SK-N-SH (cell line): ENCODE measurements at regions not wholly inside any gene's neighbourhood (a gene's known extent, or its start where the extent isn't known, plus 50 kb on each side); places are given as distances from the start of the nearest gene placed in this dataset.

ENCODE experiments used
- CTCF ChIA-PET: fragments of 300-600, 350-600 bp; formaldehyde crosslinking; extraction: SDS; loops from one replicate; lab custom pipeline; 2021; lab: Yijun Ruan, JAX
- POLR2A ChIA-PET: fragments of 350-600 bp; sonication (Branson Sonifier 250); formaldehyde crosslinking; extraction: SDS; loops from one replicate; lab custom pipeline; 2020; ENCODE audit warnings: antibody characterized with exemption, inconsistent platforms; lab: Yijun Ruan, JAX
- DNase-seq: peaks from one replicate; pipeline ENCODE4 v3.0.0; 2012
- H2AFZ ChIP-seq: fragments of 200-600 bp; sonication (generic); 2 replicates; pipeline ENCODE4 v1.8.1; 2016; ENCODE audit warnings: antibody characterized with exemption, mild to moderate bottlenecking, low read depth
- H3F3A ChIP-seq: fragments of 200-600 bp; sonication (generic); replicated peaks from 2 replicates; pipeline ENCODE3; 2016; ENCODE audit warnings: antibody characterized with exemption, mild to moderate bottlenecking; ENCODE audit not compliant: insufficient read depth
- H3K27ac ChIP-seq, 2 experiments: fragments of 200-500 bp in 1 of 2; fragments of 200-600 bp in 1 of 2; sonication (Bioruptor generic) in 1 of 2; sonication (generic), shearing (Covaris generic) in 1 of 2; 2 replicates each; pipeline versions ENCODE4 v1.5.1 to v1.6.1; 2014 to 2016; ENCODE audit warnings: low read depth in 2 of 2, inconsistent platforms in 1 of 2, low read length in 1 of 2, mild to moderate bottlenecking in 1 of 2, mixed read lengths in 1 of 2
- H3K27me3 ChIP-seq: fragments of 200-600 bp; sonication (generic), shearing (Covaris generic); 2 replicates; pipeline ENCODE4 v1.6.1; 2016; ENCODE audit warnings: mixed run types; ENCODE audit not compliant: insufficient read depth
- H3K36me3 ChIP-seq, 2 experiments: fragments of 200-500 bp in 1 of 2; fragments of 200-600 bp in 1 of 2; sonication (Bioruptor generic) in 1 of 2; sonication (generic) in 1 of 2; replicated peaks in 1 of 2; 2 replicates each; pipeline versions ENCODE3 to v1.5.1; 2014 to 2016; ENCODE audit warnings: low read length in 1 of 2, mild to moderate bottlenecking in 1 of 2; ENCODE audit not compliant: insufficient read depth in 2 of 2, control insufficient read depth in 1 of 2
- H3K4me1 ChIP-seq, 2 experiments: fragments of 200-500 bp in 1 of 2; fragments of 200-600 bp in 1 of 2; sonication (Bioruptor generic) in 1 of 2; sonication (generic), shearing (Covaris generic) in 1 of 2; 2 replicates each; pipeline versions ENCODE4 v1.5.1 to v1.6.1; 2014 to 2016; ENCODE audit warnings: low read depth in 1 of 2, low read length in 1 of 2, mixed run types in 1 of 2; ENCODE audit not compliant: insufficient read depth in 2 of 2, control insufficient read depth in 1 of 2
- H3K4me2 ChIP-seq: fragments of 200-600 bp; sonication (generic), shearing (Covaris generic); 2 replicates; pipeline ENCODE4 v1.6.1; 2017; ENCODE audit warnings: mixed run types
- H3K4me3 ChIP-seq, 2 experiments: fragments of 200-500 bp in 1 of 2; fragments of 200-600 bp in 1 of 2; sonication (Bioruptor generic) in 1 of 2; sonication (generic), shearing (Covaris generic) in 1 of 2; 2 replicates each; pipeline versions ENCODE4 v1.5.1 to v1.8.1; 2014 to 2016; ENCODE audit warnings: low read depth in 2 of 2, inconsistent platforms in 1 of 2, low read length in 1 of 2, mild to moderate bottlenecking in 1 of 2, mixed read lengths in 1 of 2, moderate library complexity in 1 of 2
- H3K79me2 ChIP-seq: fragments of 200-600 bp; sonication (generic); 2 replicates; pipeline ENCODE4 v1.8.1; 2017; ENCODE audit warnings: mild to moderate bottlenecking; ENCODE audit not compliant: insufficient read depth
- H3K9ac ChIP-seq: fragments of 200-600 bp; sonication (generic); 2 replicates; pipeline ENCODE4 v1.6.1; 2017; ENCODE audit warnings: mixed run types
- H3K9me2 ChIP-seq: fragments of 200-600 bp; sonication (generic); 2 replicates; pipeline ENCODE4 v1.6.1; 2017; ENCODE audit warnings: mixed run types
- H3K9me3 ChIP-seq: fragments of 200-600 bp; sonication (generic); 2 replicates; pipeline ENCODE4 v1.6.1; 2017; ENCODE audit warnings: mixed run types, mild to moderate bottlenecking, moderate library complexity
- H4K20me1 ChIP-seq: fragments of 200-600 bp; sonication (generic); 2 replicates; pipeline ENCODE4 v1.6.1; 2017; ENCODE audit warnings: mild to moderate bottlenecking, mixed run types; ENCODE audit not compliant: insufficient read depth
- CHD2 ChIP-seq: fragments of 150-350 bp; IDR thresholded peaks from 2 replicates; pipeline ENCODE4 v1.6.1; 2018; ENCODE audit warnings: low read length; ENCODE audit not compliant: partially characterized antibody
- EP300 ChIP-seq, 2 experiments: IDR thresholded peaks; 2 replicates each; pipeline versions ENCODE4 v1.4.0 to v1.6.1; 2012; ENCODE audit warnings: borderline replicate concordance in 1 of 2, low read depth in 1 of 2, low read length in 1 of 2
- FOXJ3 ChIP-seq: sonication (generic); formaldehyde crosslinking; IDR thresholded peaks from 2 replicates; pipeline ENCODE4 v1.5.1; 2020; ENCODE audit warnings: mild to moderate bottlenecking, missing genetic modification reagents
- FOXM1 ChIP-seq: IDR thresholded peaks from 2 replicates; pipeline ENCODE4 v1.4.0; 2012; ENCODE audit warnings: low read depth, mild to moderate bottlenecking
- GATA2 ChIP-seq: sonication (generic); formaldehyde crosslinking; IDR thresholded peaks from 2 replicates; pipeline ENCODE4 v1.5.0; 2020; ENCODE audit warnings: mild to moderate bottlenecking, missing genetic modification reagents
- JUND ChIP-seq: IDR thresholded peaks from 2 replicates; pipeline ENCODE4 v1.4.0; 2012
- MEF2A ChIP-seq: IDR thresholded peaks from 2 replicates; pipeline ENCODE4 v1.4.0; 2012; ENCODE audit warnings: low read depth, borderline replicate concordance
- NFIC ChIP-seq: IDR thresholded peaks from 2 replicates; pipeline ENCODE4 v1.4.0; 2012; ENCODE audit warnings: borderline replicate concordance
- POLR2AphosphoS5 ChIP-seq: IDR thresholded peaks from 2 replicates; pipeline ENCODE4 v1.6.1; 2012; ENCODE audit warnings: low read depth, low read length
- RFX5 ChIP-seq: IDR thresholded peaks from 2 replicates; pipeline ENCODE4 v1.6.1; 2012; ENCODE audit warnings: mild to moderate bottlenecking, improper control_type of control experiment, low read length
- RXRA ChIP-seq: IDR thresholded peaks from 2 replicates; pipeline ENCODE4 v1.4.0; 2012; ENCODE audit warnings: low read depth, mild to moderate bottlenecking, borderline replicate concordance
- TCF12 ChIP-seq: IDR thresholded peaks from 2 replicates; pipeline ENCODE4 v1.4.0; 2012
- TEAD4 ChIP-seq: IDR thresholded peaks from 2 replicates; pipeline ENCODE4 v1.4.0; 2012; ENCODE audit warnings: mild to moderate bottlenecking, borderline replicate concordance; ENCODE audit not compliant: insufficient read depth
- WGBS: methylation state at CpG from one replicate; pipeline ENCODE4 v1.1.6; 2017; ENCODE audit warnings: low lambda C conversion rate; 5-methylcytosine and 5-hydroxymethylcytosine counted together
- TF ChIP-seq, protein P1 (sequence below): fragments of 200-600 bp; sonication (generic); IDR thresholded peaks from 2 replicates; pipeline ENCODE4 v1.6.1; 2017; ENCODE audit warnings: antibody characterized with exemption, mild to moderate bottlenecking, moderate library complexity
- TF ChIP-seq, protein P2 (sequence below): fragments of 150-350 bp; IDR thresholded peaks from 2 replicates; pipeline ENCODE4 v1.6.1; 2016; ENCODE audit warnings: mild to moderate bottlenecking, low read depth, low read length
- TF ChIP-seq, protein P3 (sequence below): IDR thresholded peaks from 2 replicates; pipeline ENCODE4 v1.4.0; 2012; ENCODE audit warnings: low read depth
- TF ChIP-seq, protein P4 (sequence below): IDR thresholded peaks from 2 replicates; pipeline ENCODE4 v1.6.1; 2012; ENCODE audit warnings: mild to moderate bottlenecking, low read depth, low read length, moderate library complexity
- TF ChIP-seq, protein P5 (sequence below): IDR thresholded peaks from 2 replicates; pipeline ENCODE4 v1.4.0; 2012; ENCODE audit warnings: low read depth, borderline replicate concordance

DNA sequence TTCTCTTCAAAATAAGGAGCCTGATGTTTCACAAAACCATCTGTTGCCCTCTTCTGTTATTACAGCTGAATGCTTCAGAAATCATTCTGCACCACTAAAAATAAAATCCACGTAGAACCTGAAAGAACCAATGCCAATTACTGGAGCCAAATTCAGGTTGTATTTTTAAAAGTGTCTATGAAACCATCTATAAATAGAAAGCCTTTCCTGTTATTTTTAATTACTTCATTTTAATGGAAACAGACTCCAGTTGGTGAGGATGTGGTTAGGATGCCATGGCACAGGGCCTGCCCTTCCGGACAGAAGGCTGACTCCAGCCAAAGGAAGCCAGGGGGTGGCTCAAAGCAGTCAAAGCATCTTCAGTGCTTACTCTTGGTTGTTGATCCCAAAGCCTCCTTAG lies 119.8 kb downstream of the TENT4A start:
- Histone ChIP-seq H3K4me1 (no peaks in the 10 kb centered on the region), H3F3A (no peaks in the 10 kb centered on the region), H3K27ac (no peak overlapping the region), H3K79me2 (no peaks in the 10 kb centered on the region), H3K9me3 (no peaks in the 10 kb centered on the region), H3K9me2 (no peaks in the 10 kb centered on the region), H3K4me3 (no peak overlapping the region), H3K36me3 (no peaks in the 10 kb centered on the region), H4K20me1 (no peaks in the 10 kb centered on the region), H3K4me2 (peak overlapping the region; percentile 20; the same call in 1 of the 2 replicates), H2AFZ (no peak overlapping the region), H3K27me3 (no peaks in the 10 kb centered on the region), H3K9ac (no peak overlapping the region)
- CTCF ChIA-PET, result no interaction called here
- DNase-seq, result no peak
- POLR2A ChIA-PET, result no interaction called here
- 6% methylated on average over 2 of the region's 2 CpGs for WGBS
- TF ChIP-seq FOXM1, result no peak
- TF ChIP-seq, protein P1, sequence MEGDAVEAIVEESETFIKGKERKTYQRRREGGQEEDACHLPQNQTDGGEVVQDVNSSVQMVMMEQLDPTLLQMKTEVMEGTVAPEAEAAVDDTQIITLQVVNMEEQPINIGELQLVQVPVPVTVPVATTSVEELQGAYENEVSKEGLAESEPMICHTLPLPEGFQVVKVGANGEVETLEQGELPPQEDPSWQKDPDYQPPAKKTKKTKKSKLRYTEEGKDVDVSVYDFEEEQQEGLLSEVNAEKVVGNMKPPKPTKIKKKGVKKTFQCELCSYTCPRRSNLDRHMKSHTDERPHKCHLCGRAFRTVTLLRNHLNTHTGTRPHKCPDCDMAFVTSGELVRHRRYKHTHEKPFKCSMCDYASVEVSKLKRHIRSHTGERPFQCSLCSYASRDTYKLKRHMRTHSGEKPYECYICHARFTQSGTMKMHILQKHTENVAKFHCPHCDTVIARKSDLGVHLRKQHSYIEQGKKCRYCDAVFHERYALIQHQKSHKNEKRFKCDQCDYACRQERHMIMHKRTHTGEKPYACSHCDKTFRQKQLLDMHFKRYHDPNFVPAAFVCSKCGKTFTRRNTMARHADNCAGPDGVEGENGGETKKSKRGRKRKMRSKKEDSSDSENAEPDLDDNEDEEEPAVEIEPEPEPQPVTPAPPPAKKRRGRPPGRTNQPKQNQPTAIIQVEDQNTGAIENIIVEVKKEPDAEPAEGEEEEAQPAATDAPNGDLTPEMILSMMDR, result no peak
- no peak for TF ChIP-seq POLR2AphosphoS5
- no peak for TF ChIP-seq NFIC
- TF ChIP-seq, protein P2, sequence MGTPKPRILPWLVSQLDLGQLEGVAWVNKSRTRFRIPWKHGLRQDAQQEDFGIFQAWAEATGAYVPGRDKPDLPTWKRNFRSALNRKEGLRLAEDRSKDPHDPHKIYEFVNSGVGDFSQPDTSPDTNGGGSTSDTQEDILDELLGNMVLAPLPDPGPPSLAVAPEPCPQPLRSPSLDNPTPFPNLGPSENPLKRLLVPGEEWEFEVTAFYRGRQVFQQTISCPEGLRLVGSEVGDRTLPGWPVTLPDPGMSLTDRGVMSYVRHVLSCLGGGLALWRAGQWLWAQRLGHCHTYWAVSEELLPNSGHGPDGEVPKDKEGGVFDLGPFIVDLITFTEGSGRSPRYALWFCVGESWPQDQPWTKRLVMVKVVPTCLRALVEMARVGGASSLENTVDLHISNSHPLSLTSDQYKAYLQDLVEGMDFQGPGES, result no peak
- TF ChIP-seq, protein P3, sequence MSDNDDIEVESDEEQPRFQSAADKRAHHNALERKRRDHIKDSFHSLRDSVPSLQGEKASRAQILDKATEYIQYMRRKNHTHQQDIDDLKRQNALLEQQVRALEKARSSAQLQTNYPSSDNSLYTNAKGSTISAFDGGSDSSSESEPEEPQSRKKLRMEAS, result no peak
- no peak for TF ChIP-seq CHD2

DNA sequence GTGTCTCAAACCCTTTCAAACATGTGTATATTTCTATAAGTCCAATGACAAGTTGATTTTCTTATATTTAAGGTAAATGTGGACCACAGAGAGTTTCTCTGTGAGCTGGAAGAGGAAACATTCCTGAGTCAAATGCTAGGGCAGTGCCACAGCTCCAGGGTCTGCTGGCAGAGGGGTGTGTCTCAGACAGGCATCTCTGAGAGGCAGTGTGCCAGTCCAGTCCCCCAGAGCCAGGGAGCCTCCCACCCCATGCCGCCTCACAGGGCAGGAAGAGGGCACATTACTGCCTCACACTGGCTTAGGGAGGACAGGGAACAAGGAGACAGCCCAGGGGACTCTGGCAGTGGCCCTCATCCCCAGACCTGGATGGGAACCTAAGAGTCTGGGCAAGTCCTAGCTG lies 120.2 kb downstream of the TENT4A start:
- CTCF ChIA-PET, result interaction anchor here (1.1 kb wide), 1 partner anchor 10 kb away, joined by 3 read pairs; no protein-coding TSS in a partner anchor
- TF ChIP-seq, protein P2, result no peak
- TF ChIP-seq RFX5, result no peak
- TF ChIP-seq GATA2, result no peak
- TF ChIP-seq FOXJ3 (CRISPR knock-in tag), result no peak
- no peak for TF ChIP-seq TCF12
- TF ChIP-seq POLR2AphosphoS5, result no peak
- no peak for TF ChIP-seq JUND
- TF ChIP-seq, protein P4, sequence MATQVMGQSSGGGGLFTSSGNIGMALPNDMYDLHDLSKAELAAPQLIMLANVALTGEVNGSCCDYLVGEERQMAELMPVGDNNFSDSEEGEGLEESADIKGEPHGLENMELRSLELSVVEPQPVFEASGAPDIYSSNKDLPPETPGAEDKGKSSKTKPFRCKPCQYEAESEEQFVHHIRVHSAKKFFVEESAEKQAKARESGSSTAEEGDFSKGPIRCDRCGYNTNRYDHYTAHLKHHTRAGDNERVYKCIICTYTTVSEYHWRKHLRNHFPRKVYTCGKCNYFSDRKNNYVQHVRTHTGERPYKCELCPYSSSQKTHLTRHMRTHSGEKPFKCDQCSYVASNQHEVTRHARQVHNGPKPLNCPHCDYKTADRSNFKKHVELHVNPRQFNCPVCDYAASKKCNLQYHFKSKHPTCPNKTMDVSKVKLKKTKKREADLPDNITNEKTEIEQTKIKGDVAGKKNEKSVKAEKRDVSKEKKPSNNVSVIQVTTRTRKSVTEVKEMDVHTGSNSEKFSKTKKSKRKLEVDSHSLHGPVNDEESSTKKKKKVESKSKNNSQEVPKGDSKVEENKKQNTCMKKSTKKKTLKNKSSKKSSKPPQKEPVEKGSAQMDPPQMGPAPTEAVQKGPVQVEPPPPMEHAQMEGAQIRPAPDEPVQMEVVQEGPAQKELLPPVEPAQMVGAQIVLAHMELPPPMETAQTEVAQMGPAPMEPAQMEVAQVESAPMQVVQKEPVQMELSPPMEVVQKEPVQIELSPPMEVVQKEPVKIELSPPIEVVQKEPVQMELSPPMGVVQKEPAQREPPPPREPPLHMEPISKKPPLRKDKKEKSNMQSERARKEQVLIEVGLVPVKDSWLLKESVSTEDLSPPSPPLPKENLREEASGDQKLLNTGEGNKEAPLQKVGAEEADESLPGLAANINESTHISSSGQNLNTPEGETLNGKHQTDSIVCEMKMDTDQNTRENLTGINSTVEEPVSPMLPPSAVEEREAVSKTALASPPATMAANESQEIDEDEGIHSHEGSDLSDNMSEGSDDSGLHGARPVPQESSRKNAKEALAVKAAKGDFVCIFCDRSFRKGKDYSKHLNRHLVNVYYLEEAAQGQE, result no peak
- no peak for TF ChIP-seq RXRA
- TF ChIP-seq MEF2A, result no peak
- no peak for TF ChIP-seq EP300 (IDR thresholded peaks at IDR 0.05; ENCODE audit: borderline replicate concordance in 1 of 2, low read depth in 1 of 2, low read length in 1 of 2)
- TF ChIP-seq TEAD4, result no peak
- TF ChIP-seq, protein P5, sequence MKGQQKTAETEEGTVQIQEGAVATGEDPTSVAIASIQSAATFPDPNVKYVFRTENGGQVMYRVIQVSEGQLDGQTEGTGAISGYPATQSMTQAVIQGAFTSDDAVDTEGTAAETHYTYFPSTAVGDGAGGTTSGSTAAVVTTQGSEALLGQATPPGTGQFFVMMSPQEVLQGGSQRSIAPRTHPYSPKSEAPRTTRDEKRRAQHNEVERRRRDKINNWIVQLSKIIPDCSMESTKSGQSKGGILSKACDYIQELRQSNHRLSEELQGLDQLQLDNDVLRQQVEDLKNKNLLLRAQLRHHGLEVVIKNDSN, result no peak

More for the DNA sequence above, 120.2 kb downstream of the TENT4A start:
- Histone ChIP-seq H3K9me3 (no peaks in the 10 kb centered on the region), H3K9me2 (no peaks in the 10 kb centered on the region), H3K9ac (no peak overlapping the region), H3K27ac (no peak overlapping the region), H3K4me2 (peak overlapping the region; percentile 20; the same call in 1 of the 2 replicates), H3F3A (no peaks in the 10 kb centered on the region), H3K79me2 (no peaks in the 10 kb centered on the region), H3K36me3 (no peaks in the 10 kb centered on the region), H3K27me3 (no peaks in the 10 kb centered on the region), H3K4me1 (no peaks in the 10 kb centered on the region), H4K20me1 (no peaks in the 10 kb centered on the region), H3K4me3 (no peak overlapping the region), H2AFZ (no peak overlapping the region)
- DNase-seq, result no peak
- WGBS, result 0% methylated on average over 1 of the region's 1 CpG
- POLR2A ChIA-PET, result no interaction called here
